ENCODE measurements at regions not wholly inside any gene's neighbourhood (a gene's known extent, or its start where the extent isn't known, plus 50 kb on each side); places are given as distances from the start of the nearest gene placed in this dataset.

- DNase-seq, result no peak
- no peak for ATAC-seq
- Mint-ChIP-seq H3K36me3 (no peaks in the 10 kb centered on the region), H3K27me3 (peaks cover 33% of the 10 kb centered on the region), H3K4me1 (no peaks in the 10 kb centered on the region), H3K9me3 (ENCODE audit: low read depth) (no peaks in the 10 kb centered on the region), H3K27ac (no peak overlapping the region), H3K4me3 (no peak overlapping the region)
- CTCF ChIA-PET, result no interaction called here
Measured at GRCh38 chr5:56717253-56717987, 97.9 kb upstream of the MAP3K1 start.

GRCh38 chr5:56715986-56716385 lies 99.4 kb upstream of the MAP3K1 start:
- Mint-ChIP-seq H3K27me3 (peaks cover 28% of the 10 kb centered on the region), H3K27ac (no peak overlapping the region), H3K9me3 (ENCODE audit: low read depth) (no peaks in the 10 kb centered on the region), H3K4me1 (peaks cover 2% of the 10 kb centered on the region), H3K4me3 (no peak overlapping the region), H3K36me3 (no peaks in the 10 kb centered on the region)
- ATAC-seq (no peak), DNase-seq (no peak)
- CTCF ChIA-PET, result no interaction called here

GRCh38 chr5:56712895-56713591 lies 102.3 kb upstream of the MAP3K1 start:
- CTCF ChIA-PET, result interaction anchor here (1.1 kb wide), 1 partner anchor 443 kb away, joined by 4 read pairs; no protein-coding TSS in a partner anchor
- Mint-ChIP-seq H3K4me1 (peaks cover 3% of the 10 kb centered on the region), H3K36me3 (no peaks in the 10 kb centered on the region), H3K9me3 (ENCODE audit: low read depth) (no peaks in the 10 kb centered on the region), H3K27ac (no peak overlapping the region), H3K4me3 (no peak overlapping the region), H3K27me3 (peaks cover 26% of the 10 kb centered on the region)
- ATAC-seq (no peak), DNase-seq (no peak)

- H3K4me1 Mint-ChIP-seq, result peaks cover 3% of the 10 kb centered on the region
- DNase-seq (no peak), ATAC-seq (no peak)
- CTCF ChIA-PET, result no interaction called here
- H3K27me3 Mint-ChIP-seq, result peaks cover 26% of the 10 kb centered on the region
- H3K36me3 Mint-ChIP-seq, result no peaks in the 10 kb centered on the region
- no peak overlapping the region for H3K4me3 Mint-ChIP-seq
- no peaks in the 10 kb centered on the region for H3K9me3 Mint-ChIP-seq (ENCODE audit: low read depth)
- no peak overlapping the region for H3K27ac Mint-ChIP-seq
Measured at GRCh38 chr5:56710826-56711590, 104.3 kb upstream of the MAP3K1 start.

GRCh38 chr5:56706504-56706903 lies 108.8 kb upstream of the MAP3K1 start:
- Mint-ChIP-seq H3K27me3 (peaks cover 32% of the 10 kb centered on the region), H3K9me3 (ENCODE audit: low read depth) (no peaks in the 10 kb centered on the region), H3K4me3 (no peak overlapping the region), H3K4me1 (peaks cover 3% of the 10 kb centered on the region), H3K27ac (no peak overlapping the region), H3K36me3 (no peaks in the 10 kb centered on the region)
- ATAC-seq, result no peak
- DNase-seq, result no peak
- CTCF ChIA-PET, result no interaction called here

GRCh38 chr5:56705217-56705616 lies 110.1 kb upstream of the MAP3K1 start:
- H3K27me3 Mint-ChIP-seq, result peaks cover 33% of the 10 kb centered on the region
- no peaks in the 10 kb centered on the region for H3K9me3 Mint-ChIP-seq (ENCODE audit: low read depth)
- CTCF ChIA-PET, result no interaction called here
- H3K27ac Mint-ChIP-seq, result no peak overlapping the region
- no peak for ATAC-seq
- H3K36me3 Mint-ChIP-seq, result no peaks in the 10 kb centered on the region
- DNase-seq, result no peak
- H3K4me3 Mint-ChIP-seq, result no peak overlapping the region
- H3K4me1 Mint-ChIP-seq, result peaks cover 7% of the 10 kb centered on the region

GRCh38 chr5:56703952-56704351 lies 111.4 kb upstream of the MAP3K1 start:
- Mint-ChIP-seq H3K27ac (no peak overlapping the region), H3K4me3 (no peak overlapping the region), H3K27me3 (peaks cover 33% of the 10 kb centered on the region), H3K4me1 (peaks cover 9% of the 10 kb centered on the region), H3K9me3 (ENCODE audit: low read depth) (no peaks in the 10 kb centered on the region), H3K36me3 (no peaks in the 10 kb centered on the region)
- no peak for DNase-seq
- ATAC-seq, result no peak
- CTCF ChIA-PET, result no interaction called here

- peaks cover 24% of the 10 kb centered on the region for H3K27me3 Mint-ChIP-seq
- no peak overlapping the region for H3K4me3 Mint-ChIP-seq
- DNase-seq (no peak), ATAC-seq (no peak)
- H3K4me1 Mint-ChIP-seq, result peaks cover 9% of the 10 kb centered on the region
- H3K9me3 Mint-ChIP-seq (ENCODE audit: low read depth), result no peaks in the 10 kb centered on the region
- H3K27ac Mint-ChIP-seq, result no peak overlapping the region
- CTCF ChIA-PET, result no interaction called here
- H3K36me3 Mint-ChIP-seq, result no peaks in the 10 kb centered on the region
Measured at GRCh38 chr5:56700711-56701110, 114.6 kb upstream of the MAP3K1 start.

GRCh38 chr5:56699538-56699937 lies 115.8 kb upstream of the MAP3K1 start:
- DNase-seq (no peak), ATAC-seq (no peak)
- peaks cover 16% of the 10 kb centered on the region for H3K4me1 Mint-ChIP-seq
- no peak overlapping the region for H3K4me3 Mint-ChIP-seq
- no peaks in the 10 kb centered on the region for H3K9me3 Mint-ChIP-seq (ENCODE audit: low read depth)
- H3K27me3 Mint-ChIP-seq, result peaks cover 18% of the 10 kb centered on the region
- H3K27ac Mint-ChIP-seq, result no peak overlapping the region
- CTCF ChIA-PET, result interaction anchor here (0.6 to 0.9 kb wide), 2 partner anchors 29 to 763 kb away, joined by 3 to 5 read pairs; no protein-coding TSS in a partner anchor
- no peaks in the 10 kb centered on the region for H3K36me3 Mint-ChIP-seq

GRCh38 chr5:56698463-56699381 lies 116.6 kb upstream of the MAP3K1 start:
- Mint-ChIP-seq H3K27me3 (peaks cover 14% of the 10 kb centered on the region), H3K4me1 (peaks cover 20% of the 10 kb centered on the region), H3K27ac (no peak overlapping the region), H3K4me3 (no peak overlapping the region), H3K36me3 (no peaks in the 10 kb centered on the region), H3K9me3 (ENCODE audit: low read depth) (no peaks in the 10 kb centered on the region)
- DNase-seq (no peak), ATAC-seq (no peak)
- CTCF ChIA-PET, result interaction anchor here (0.9 kb wide), 1 partner anchor 29 kb away, joined by 3 read pairs; no protein-coding TSS in a partner anchor

GRCh38 chr5:56696900-56697299 lies 118.4 kb upstream of the MAP3K1 start:
- H3K9me3 Mint-ChIP-seq (ENCODE audit: low read depth), result no peaks in the 10 kb centered on the region
- no peak for DNase-seq
- ATAC-seq, result no peak
- peaks cover 37% of the 10 kb centered on the region for H3K4me1 Mint-ChIP-seq
- peaks cover 18% of the 10 kb centered on the region for H3K27me3 Mint-ChIP-seq
- CTCF ChIA-PET, result no interaction called here
- no peak overlapping the region for H3K4me3 Mint-ChIP-seq
- no peak overlapping the region for H3K27ac Mint-ChIP-seq
- no peaks in the 10 kb centered on the region for H3K36me3 Mint-ChIP-seq

GRCh38 chr5:56693220-56693579 lies 122.1 kb upstream of the MAP3K1 start:
- Mint-ChIP-seq H3K9me3 (ENCODE audit: low read depth) (no peaks in the 10 kb centered on the region), H3K4me1 (peaks cover 28% of the 10 kb centered on the region), H3K4me3 (no peak overlapping the region), H3K27me3 (peaks cover 21% of the 10 kb centered on the region), H3K27ac (peak overlapping the region; percentile 65), H3K36me3 (no peaks in the 10 kb centered on the region)
- DNase-seq (no peak), ATAC-seq (peak; percentile 36)
- CTCF ChIA-PET, result no interaction called here
